GM12873 (cell line): ENCODE measurements at regions not wholly inside any gene's neighbourhood (a gene's known extent, or its start where the extent isn't known, plus 50 kb on each side); places are given as distances from the start of the nearest gene placed in this dataset.

Experiments
- CTCF ChIP-seq: IDR thresholded peaks from 2 replicates; pipeline ENCODE4 v1.5.1; 2012; ENCODE audit warnings: low read depth, mild to moderate bottlenecking, moderate library complexity, low read length, control low read depth; ENCODE audit not compliant: insufficient read depth; ENCODE audit errors: missing control alignments

- no peak for TF ChIP-seq CTCF
These were observed 150.3 kb upstream of the SOX2 start for GRCh38 chr3:181561139-181562031.

GRCh38 chr3:181558870-181559269 lies 152.9 kb upstream of the SOX2 start:
- no peak for TF ChIP-seq CTCF

- TF ChIP-seq CTCF: no peak
These were observed 156.0 kb upstream of the SOX2 start for GRCh38 chr3:181555681-181556080.

GRCh38 chr3:181554233-181554765 lies 157.4 kb upstream of the SOX2 start:
- no peak for TF ChIP-seq CTCF

- TF ChIP-seq CTCF: no peak
These were observed 162.5 kb upstream of the SOX2 start for GRCh38 chr3:181549266-181549665.

- TF ChIP-seq CTCF: no peak
These were observed 170.3 kb upstream of the SOX2 start for GRCh38 chr3:181541414-181541813.

GRCh38 chr3:181534781-181535221 lies 176.9 kb upstream of the SOX2 start:
- TF ChIP-seq CTCF: no peak
